Mesodermal cell (in vitro differentiated cells): ENCODE measurements at regions not wholly inside any gene's neighbourhood (a gene's known extent, or its start where the extent isn't known, plus 50 kb on each side); places are given as distances from the start of the nearest gene placed in this dataset.

Experiments
- H3K27ac ChIP-seq: 2 replicates; pipeline ENCODE4 v1.7.0; 2013; ENCODE audit warnings: mild to moderate bottlenecking, low read depth, low read length, moderate library complexity; ENCODE audit not compliant: severe bottlenecking
- H3K36me3 ChIP-seq: 2 replicates; pipeline ENCODE4 v1.7.1; 2013; ENCODE audit warnings: mild to moderate bottlenecking, low read length, moderate library complexity; ENCODE audit not compliant: control insufficient read depth, insufficient read depth
- H3K4me1 ChIP-seq: one replicate; pipeline ENCODE4 v1.7.1; 2013; ENCODE audit warnings: mild to moderate bottlenecking, low read length; ENCODE audit not compliant: insufficient read depth, control insufficient read depth, poor library complexity, severe bottlenecking
- H3K4me3 ChIP-seq: 2 replicates; pipeline ENCODE4 v1.7.0; 2013; ENCODE audit warnings: low read length, control low read depth, mild to moderate bottlenecking; ENCODE audit not compliant: insufficient read depth, poor library complexity, severe bottlenecking; ENCODE audit errors: extremely low read depth
- H3K9me3 ChIP-seq: 2 replicates; pipeline ENCODE4 v1.7.1; 2013; ENCODE audit warnings: mild to moderate bottlenecking, low read length, moderate library complexity; ENCODE audit not compliant: control insufficient read depth
- WGBS, 2 experiments: methylation state at CpG; one replicate each; pipeline ENCODE4 v1.1.5; 2013; ENCODE audit warnings: missing lambda C conversion rate in 2 of 2; ENCODE audit not compliant: insufficient coverage in 2 of 2; 5-methylcytosine and 5-hydroxymethylcytosine counted together

- H3K27ac ChIP-seq: no peak overlapping the region
- H3K9me3 ChIP-seq: no peaks in the 10 kb centered on the region
- no peak overlapping the region for H3K4me3 ChIP-seq
- no peaks in the 10 kb centered on the region for H3K4me1 ChIP-seq
- H3K36me3 ChIP-seq: no peaks in the 10 kb centered on the region
These were observed 269.5 kb upstream of the AKR1E2 start for GRCh38 chr10:4556527-4556926.

- WGBS, 2 experiments: 79 to 81% methylated on average over 2 to 3 of the region's 3 CpGs
- no peak overlapping the region for H3K4me3 ChIP-seq
- H3K9me3 ChIP-seq: no peaks in the 10 kb centered on the region
These were observed 270.1 kb upstream of the AKR1E2 start for GRCh38 chr10:4555920-4556319.

GRCh38 chr10:4549139-4549653, 276.8 kb upstream of the AKR1E2 start:
- Histone ChIP-seq H3K36me3 (no peaks in the 10 kb centered on the region), H3K27ac (no peak overlapping the region), H3K9me3 (no peaks in the 10 kb centered on the region), H3K4me3 (no peak overlapping the region), H3K4me1 (no peaks in the 10 kb centered on the region)
- no CpG with 5 or more reads among the region's 2 CpGs for WGBS, 2 experiments

More at GRCh38 chr10:4555920-4556319, 270.1 kb upstream of the AKR1E2 start:
- H3K4me1 ChIP-seq: no peaks in the 10 kb centered on the region
- no peak overlapping the region for H3K27ac ChIP-seq
- H3K36me3 ChIP-seq: no peaks in the 10 kb centered on the region

GRCh38 chr10:4546931-4547330, 279.1 kb upstream of the AKR1E2 start:
- Histone ChIP-seq H3K36me3 (no peaks in the 10 kb centered on the region), H3K4me1 (no peaks in the 10 kb centered on the region), H3K27ac (no peak overlapping the region), H3K4me3 (no peak overlapping the region), H3K9me3 (no peaks in the 10 kb centered on the region)
- no CpG with 5 or more reads among the region's 1 CpG for WGBS, 2 experiments

GRCh38 chr10:4546500-4546899, 279.5 kb upstream of the AKR1E2 start:
- Histone ChIP-seq H3K4me1 (peaks cover 2% of the 10 kb centered on the region), H3K4me3 (no peak overlapping the region), H3K27ac (no peak overlapping the region), H3K9me3 (no peaks in the 10 kb centered on the region), H3K36me3 (no peaks in the 10 kb centered on the region)
- WGBS, 2 experiments: 82 to 87% methylated on average over 1 to 3 of the region's 7 CpGs

- peaks cover 4% of the 10 kb centered on the region for H3K4me1 ChIP-seq
- no peaks in the 10 kb centered on the region for H3K36me3 ChIP-seq
- H3K4me3 ChIP-seq: no peak overlapping the region
- no peaks in the 10 kb centered on the region for H3K9me3 ChIP-seq
- 91% methylated on average over 6 of the region's 7 CpGs; no CpG with 5 or more reads in 1 of the 2 experiments for whole genome bisulfite sequencing, 2 experiments
- no peak overlapping the region for H3K27ac ChIP-seq
These were observed 280.9 kb upstream of the AKR1E2 start for GRCh38 chr10:4545062-4545461.

- Histone ChIP-seq H3K36me3 (no peaks in the 10 kb centered on the region), H3K4me3 (no peak overlapping the region), H3K27ac (no peak overlapping the region), H3K9me3 (no peaks in the 10 kb centered on the region), H3K4me1 (peaks cover 4% of the 10 kb centered on the region)
- 92 to 94% methylated on average over 2 of the region's 7 CpGs for whole genome bisulfite sequencing, 2 experiments
These were observed 282.0 kb upstream of the AKR1E2 start for GRCh38 chr10:4543938-4544533.

GRCh38 chr10:4541292-4541691, 284.7 kb upstream of the AKR1E2 start:
- no peaks in the 10 kb centered on the region for H3K9me3 ChIP-seq

GRCh38 chr10:4538016-4538415, 288.0 kb upstream of the AKR1E2 start:
- H3K4me1 ChIP-seq: peaks cover 4% of the 10 kb centered on the region
- H3K36me3 ChIP-seq: no peaks in the 10 kb centered on the region
- H3K4me3 ChIP-seq: no peak overlapping the region
- WGBS, 2 experiments: 79 to 84% methylated on average over 2 to 3 of the region's 4 CpGs
- no peak overlapping the region for H3K27ac ChIP-seq
- H3K9me3 ChIP-seq: no peaks in the 10 kb centered on the region

More at GRCh38 chr10:4541292-4541691, 284.7 kb upstream of the AKR1E2 start:
- Histone ChIP-seq H3K36me3 (no peaks in the 10 kb centered on the region), H3K4me1 (peaks cover 4% of the 10 kb centered on the region), H3K4me3 (no peak overlapping the region), H3K27ac (peak overlapping the region; percentile 74)

GRCh38 chr10:4535521-4535920, 290.5 kb upstream of the AKR1E2 start:
- H3K36me3 ChIP-seq: no peaks in the 10 kb centered on the region
- WGBS, 2 experiments: 90 to 100% methylated on average over 2 of the region's 4 CpGs
- H3K9me3 ChIP-seq: no peaks in the 10 kb centered on the region
- H3K4me3 ChIP-seq: no peak overlapping the region
- H3K27ac ChIP-seq: no peak overlapping the region
- H3K4me1 ChIP-seq: no peaks in the 10 kb centered on the region

- no peak overlapping the region for H3K27ac ChIP-seq
- H3K9me3 ChIP-seq: no peaks in the 10 kb centered on the region
- H3K36me3 ChIP-seq: no peaks in the 10 kb centered on the region
- 95 to 100% methylated on average over 2 to 5 of the region's 6 CpGs for WGBS, 2 experiments
- no peaks in the 10 kb centered on the region for H3K4me1 ChIP-seq
- no peak overlapping the region for H3K4me3 ChIP-seq
These were observed 292.4 kb upstream of the AKR1E2 start for GRCh38 chr10:4533621-4534020.
